ENCODE measurements at regions not wholly inside any gene's neighbourhood (a gene's known extent, or its start where the extent isn't known, plus 50 kb on each side); places are given as distances from the start of the nearest gene placed in this dataset.
A peak's percentile ranks its signal among the peaks of the same experiment; 100 is the strongest.

GRCh38 chr6:1244941-1245340 lies 67.0 kb upstream of the FOXQ1 start:
- no peak overlapping the region for H2AFZ ChIP-seq (replicated peaks)
- H3K36me3 ChIP-seq: no peaks in the 10 kb centered on the region
- no peak for TF ChIP-seq CTCF (IDR thresholded peaks at IDR 0.05)
- TF ChIP-seq EZH2 (IDR thresholded peaks at IDR 0.05): no peak
- no peak for TF ChIP-seq EZH2phosphoT487 (IDR thresholded peaks at IDR 0.05)
- no peak overlapping the region for H3K4me3 ChIP-seq
- no peaks in the 10 kb centered on the region for H3F3A ChIP-seq (ENCODE audit: low read depth)
- H3K4me2 ChIP-seq: no peak overlapping the region
- no peak for DNase-seq (ENCODE audit: low spot score)
- no peaks in the 10 kb centered on the region for H3K79me2 ChIP-seq (ENCODE audit: low read depth)
- Mint-ChIP-seq H3K4me3 (no peak overlapping the region), H3K9me3 (no peaks in the 10 kb centered on the region), H3K27ac (no peak overlapping the region), H3K4me1 (peaks cover 2% of the 10 kb centered on the region), H3K36me3 (no peaks in the 10 kb centered on the region), H3K27me3 (ENCODE audit: insufficient read depth, low read depth) (peaks cover 7% of the 10 kb centered on the region)
- H3K9ac ChIP-seq: no peak overlapping the region
- no peaks in the 10 kb centered on the region for H4K20me1 ChIP-seq (ENCODE audit: low read depth)
- H3K9me3 ChIP-seq (ENCODE audit: low read depth): no peaks in the 10 kb centered on the region
- H3K27ac ChIP-seq: no peak overlapping the region
- no peaks in the 10 kb centered on the region for H3K27me3 ChIP-seq
- no peaks in the 10 kb centered on the region for H3K4me1 ChIP-seq

GRCh38 chr6:1244278-1244677 lies 67.6 kb upstream of the FOXQ1 start:
- no peak overlapping the region for H3K27ac ChIP-seq
- no peaks in the 10 kb centered on the region for H3K9me3 Mint-ChIP-seq
- no peaks in the 10 kb centered on the region for H3K36me3 ChIP-seq
- no peaks in the 10 kb centered on the region for H4K20me1 ChIP-seq (ENCODE audit: low read depth)
- no peak for DNase-seq (ENCODE audit: low spot score)
- H3K27me3 ChIP-seq: no peaks in the 10 kb centered on the region
- H3K79me2 ChIP-seq (ENCODE audit: low read depth): no peaks in the 10 kb centered on the region
- no peak overlapping the region for H3K9ac ChIP-seq
- no peaks in the 10 kb centered on the region for H3K36me3 Mint-ChIP-seq
- H3F3A ChIP-seq (ENCODE audit: low read depth): no peaks in the 10 kb centered on the region
- no peak for TF ChIP-seq CTCF (IDR thresholded peaks at IDR 0.05)
- H3K4me1 Mint-ChIP-seq: peaks cover 2% of the 10 kb centered on the region
- H3K9me3 ChIP-seq (ENCODE audit: low read depth): no peaks in the 10 kb centered on the region
- no peaks in the 10 kb centered on the region for H3K4me1 ChIP-seq
- no peak overlapping the region for H3K4me3 Mint-ChIP-seq
- no peak overlapping the region for H3K27ac Mint-ChIP-seq
- H2AFZ ChIP-seq (replicated peaks): no peak overlapping the region
- no peak overlapping the region for H3K4me2 ChIP-seq
- H3K4me3 ChIP-seq: no peak overlapping the region
- peaks cover 7% of the 10 kb centered on the region for H3K27me3 Mint-ChIP-seq (ENCODE audit: insufficient read depth, low read depth)

GRCh38 chr6:1242446-1242845 lies 69.5 kb upstream of the FOXQ1 start:
- DNase-seq (ENCODE audit: low spot score): no peak
- Histone ChIP-seq H3K4me3 (no peak overlapping the region), H3K9ac (no peak overlapping the region), H3K4me1 (no peaks in the 10 kb centered on the region), H3K4me2 (no peak overlapping the region), H4K20me1 (ENCODE audit: low read depth) (no peaks in the 10 kb centered on the region), H3K79me2 (ENCODE audit: low read depth) (no peaks in the 10 kb centered on the region), H3K27ac (no peak overlapping the region), H3K9me3 (ENCODE audit: low read depth) (no peaks in the 10 kb centered on the region), H3K36me3 (no peaks in the 10 kb centered on the region), H2AFZ (replicated peaks) (peak overlapping the region; percentile 54), H3F3A (ENCODE audit: low read depth) (no peaks in the 10 kb centered on the region), H3K27me3 (no peaks in the 10 kb centered on the region)
- no peak for TF ChIP-seq EZH2phosphoT487 (IDR thresholded peaks at IDR 0.05)
- TF ChIP-seq EZH2 (IDR thresholded peaks at IDR 0.05): no peak
- TF ChIP-seq CTCF (IDR thresholded peaks at IDR 0.05): no peak
- H3K36me3 Mint-ChIP-seq: no peaks in the 10 kb centered on the region
- no peak overlapping the region for H3K27ac Mint-ChIP-seq
- no peak overlapping the region for H3K4me3 Mint-ChIP-seq
- H3K9me3 Mint-ChIP-seq: no peaks in the 10 kb centered on the region
- H3K27me3 Mint-ChIP-seq (ENCODE audit: insufficient read depth, low read depth): peaks cover 11% of the 10 kb centered on the region
- peaks cover 10% of the 10 kb centered on the region for H3K4me1 Mint-ChIP-seq

- H3K4me3 Mint-ChIP-seq: no peak overlapping the region
- H2AFZ ChIP-seq (replicated peaks): no peak overlapping the region
Observed at GRCh38 chr6:1242021-1242420, 69.9 kb upstream of the FOXQ1 start.

More at GRCh38 chr6:1242021-1242420, 69.9 kb upstream of the FOXQ1 start:
- DNase-seq (ENCODE audit: low spot score): no peak
- TF ChIP-seq EZH2phosphoT487 (IDR thresholded peaks at IDR 0.05) (no peak), EZH2 (IDR thresholded peaks at IDR 0.05) (no peak), CTCF (IDR thresholded peaks at IDR 0.05) (no peak)
- Histone ChIP-seq H3K36me3 (no peaks in the 10 kb centered on the region), H3K9me3 (ENCODE audit: low read depth) (no peaks in the 10 kb centered on the region), H3K4me2 (no peak overlapping the region), H3K4me1 (no peaks in the 10 kb centered on the region), H3K4me3 (no peak overlapping the region), H3K27me3 (no peaks in the 10 kb centered on the region), H3K9ac (no peak overlapping the region), H3F3A (ENCODE audit: low read depth) (no peaks in the 10 kb centered on the region), H4K20me1 (ENCODE audit: low read depth) (no peaks in the 10 kb centered on the region), H3K27ac (no peak overlapping the region), H3K79me2 (ENCODE audit: low read depth) (no peaks in the 10 kb centered on the region)
- H3K27me3 Mint-ChIP-seq (ENCODE audit: insufficient read depth, low read depth): peaks cover 11% of the 10 kb centered on the region
- no peaks in the 10 kb centered on the region for H3K36me3 Mint-ChIP-seq
- H3K4me1 Mint-ChIP-seq: peaks cover 10% of the 10 kb centered on the region
- H3K9me3 Mint-ChIP-seq: no peaks in the 10 kb centered on the region
- no peak overlapping the region for H3K27ac Mint-ChIP-seq
